ENCODE measurements at regions not wholly inside any gene's neighbourhood (a gene's known extent, or its start where the extent isn't known, plus 50 kb on each side); places are given as distances from the start of the nearest gene placed in this dataset.

- no peak overlapping the region for H3K56ac ChIP-seq (replicated peaks; ENCODE audit: insufficient read length, low read depth, low read length)
- no peak overlapping the region for H3K14ac ChIP-seq (ENCODE audit: insufficient read length)
- no peak overlapping the region for H3K4ac ChIP-seq (replicated peaks; ENCODE audit: insufficient read length, low read depth, low read length)
- ChIA-PET POLR2A (ENCODE audit: partially characterized antibody) (no interaction called here), CTCF (ENCODE audit: partially characterized antibody) (no interaction called here)
- no peak overlapping the region for H2BK5ac ChIP-seq (ENCODE audit: low read depth, low read length)
- no peak overlapping the region for H4K5ac ChIP-seq (ENCODE audit: insufficient read length, low read depth, low read length)
- peaks cover 0 to 3% (median 0%) of the 10 kb centered on the region in 4 experiments; a peak in 4 of 7 replicates for H3K27me3 ChIP-seq (replicated peaks in 1 of 4; ENCODE audit: control insufficient read depth in 3 of 4, extremely low read depth in 1 of 4, insufficient read depth in 3 of 4, low read length in 3 of 4)
- no peak overlapping the region for H4K91ac ChIP-seq (replicated peaks; ENCODE audit: insufficient read length, low read length)
- H3K18ac ChIP-seq (ENCODE audit: extremely low read depth, low read length), result no peak overlapping the region
- H4K8ac ChIP-seq (ENCODE audit: extremely low read depth, insufficient read depth, low read length), result no peak overlapping the region
- DNase-seq (ENCODE audit: low read depth in 1 of 2, low spot score in 2 of 2) (no peak), FAIRE-seq (no peak)
- no peak overlapping the region for H3K4me2 ChIP-seq (ENCODE audit: insufficient read depth in 1 of 2, low read depth in 2 of 2, low read length in 2 of 2)
- H2BK120ac ChIP-seq (replicated peaks; ENCODE audit: low read depth, low read length), result no peak overlapping the region
- no peak overlapping the region for H3K23ac ChIP-seq (ENCODE audit: insufficient read length)
- no peaks in the 10 kb centered on the region for H3K79me2 ChIP-seq (ENCODE audit: control insufficient read depth in 1 of 2, insufficient read depth in 2 of 2, low read length in 2 of 2)
- H2AFZ ChIP-seq (ENCODE audit: low read length), result no peak overlapping the region
- H2BK20ac ChIP-seq (ENCODE audit: low read length), result no peak overlapping the region
- H2BK12ac ChIP-seq (ENCODE audit: low read depth, low read length), result no peak overlapping the region
- H3K9ac ChIP-seq (replicated peaks in 1 of 4; ENCODE audit: extremely low read depth in 1 of 4, low read depth in 3 of 4, low read length in 3 of 4), result no peak overlapping the region
- no peak overlapping the region for H2BK15ac ChIP-seq (ENCODE audit: low read length)
- no peak overlapping the region for H3K4me3 ChIP-seq (ENCODE audit: extremely low read depth in 1 of 4, insufficient read depth in 2 of 4, low read depth in 3 of 4, low read length in 4 of 4)
- H4K20me1 ChIP-seq (replicated peaks in 1 of 2; ENCODE audit: control insufficient read depth in 1 of 2, insufficient read depth in 2 of 2, low read length in 2 of 2), result no peaks in the 10 kb centered on the region
- no peaks in the 10 kb centered on the region for H3K4me1 ChIP-seq (replicated peaks in 1 of 4; ENCODE audit: control insufficient read depth in 3 of 4, insufficient read depth in 4 of 4, low read length in 3 of 4)
- H3K27ac ChIP-seq (ENCODE audit: low read depth, low read length), result no peak overlapping the region
- TF ChIP-seq KDM1A (IDR thresholded peaks at IDR 0.05; ENCODE audit: borderline replicate concordance, low read length) (no peak), KDM5A (IDR thresholded peaks at IDR 0.05; ENCODE audit: low read length) (no peak), TAF1 (IDR thresholded peaks at IDR 0.05; ENCODE audit: low read depth, low read length) (no peak), ZNF274 (IDR thresholded peaks at IDR 0.05; ENCODE audit: borderline replicate concordance, extremely low read depth, low read length) (no peak), SRF (IDR thresholded peaks at IDR 0.05; ENCODE audit: low read depth, low read length) (no peak), JUN (IDR thresholded peaks at IDR 0.05; ENCODE audit: low read depth, low read length) (no peak), SAP30 (IDR thresholded peaks at IDR 0.05; ENCODE audit: insufficient read depth, insufficient replicate concordance, low read length) (no peak), HDAC6 (IDR thresholded peaks at IDR 0.05; ENCODE audit: low read depth, low read length) (no peak), E2F6 (IDR thresholded peaks at IDR 0.05) (no peak), SIN3A (conservative IDR thresholded peaks at IDR 0.05 in 1 of 2, IDR thresholded peaks at IDR 0.05 in 1 of 2; ENCODE audit: low read depth in 1 of 2, low read length in 2 of 2) (no peak), YY1 (IDR thresholded peaks at IDR 0.05; ENCODE audit: low read depth, low read length) (no peak), RXRA (IDR thresholded peaks at IDR 0.05; ENCODE audit: insufficient read depth, low read depth, low read length) (no peak), SIRT6 (IDR thresholded peaks at IDR 0.05; ENCODE audit: low read length) (no peak), KDM4A (IDR thresholded peaks at IDR 0.05; ENCODE audit: low read depth, low read length, severe bottlenecking) (no peak), SIX5 (IDR thresholded peaks at IDR 0.05; ENCODE audit: low read depth, low read length) (no peak)
- WGBS, 2 experiments (ENCODE audit: extremely low coverage in 1 of 2, insufficient coverage in 1 of 2, insufficient read length in 1 of 2, insufficient replicate concordance in 2 of 2, low coverage in 1 of 2, low lambda C conversion rate in 2 of 2, missing lambda C conversion rate in 1 of 2), result 88% methylated on average over 1 of the region's 1 CpG; no CpG with 5 or more reads in 1 of the 2 experiments
- H3K79me1 ChIP-seq (ENCODE audit: low read depth, low read length), result no peaks in the 10 kb centered on the region
- no peaks in the 10 kb centered on the region for H3K23me2 ChIP-seq (ENCODE audit: low read depth, low read length)
- H2AK5ac ChIP-seq (ENCODE audit: low read depth, low read length), result no peak overlapping the region
- H3K36me3 ChIP-seq (ENCODE audit: control insufficient read depth in 2 of 4, insufficient read depth in 4 of 4, low read length in 3 of 4), result no peaks in the 10 kb centered on the region
- H3K9me3 ChIP-seq (ENCODE audit: insufficient read depth in 2 of 2, low read depth in 1 of 2, low read length in 1 of 2), result no peaks in the 10 kb centered on the region
Measured at GRCh38 chr9:38296807-38297206, 95.7 kb upstream of the ALDH1B1 start.

Data from H1 (cell line).